Activated CD8-positive, alpha-beta T cell treated with anti-CD3 and anti-CD28 coated beads for 36 hours (primary cell): ENCODE measurements at regions not wholly inside any gene's neighbourhood (a gene's known extent, or its start where the extent isn't known, plus 50 kb on each side); places are given as distances from the start of the nearest gene placed in this dataset.
"Not testable (repeated sequence)": the region's sequence is repeated elsewhere in the genome, so short reads cannot be mapped to it uniquely, and the experiment has no call there.

Source experiments
- ATAC-seq: fragments of 200-7000 bp; cut with Tn5 transposase; one replicate; pipeline ENCODE4 v1.10.0; 2021; ENCODE audit warnings: mild to moderate bottlenecking, moderate library complexity
- CTCF ChIA-PET: fragments of 350-600 bp; sonication (Branson Sonifier 250); formaldehyde crosslinking; loops from one replicate; lab custom pipeline; 2021; ENCODE audit warnings: antibody characterized with exemption; lab: Charles Lee
- POLR2A ChIA-PET: fragments of 350-600 bp; sonication (Branson Sonifier 250); formaldehyde crosslinking; loops from one replicate; lab custom pipeline; 2021; ENCODE audit warnings: antibody characterized with exemption; lab: Charles Lee
- DNase-seq: peaks from one replicate; pipeline ENCODE4 v3.0.0-alpha.2; 2020
- H3K27ac Mint-ChIP-seq: one replicate; pipeline ENCODE4 v1.8.0; 2021; ENCODE audit warnings: mild to moderate bottlenecking, mixed read lengths
- H3K27me3 Mint-ChIP-seq: one replicate; pipeline ENCODE4 v1.8.0; 2021; ENCODE audit warnings: mixed read lengths
- H3K36me3 Mint-ChIP-seq: one replicate; pipeline ENCODE4 v1.8.0; 2021; ENCODE audit warnings: low read depth, mixed read lengths
- H3K4me1 Mint-ChIP-seq: one replicate; pipeline ENCODE4 v1.8.0; 2021; ENCODE audit warnings: low read depth, mixed read lengths
- H3K4me3 Mint-ChIP-seq: one replicate; pipeline ENCODE4 v1.8.0; 2021; ENCODE audit warnings: mild to moderate bottlenecking, moderate library complexity, mixed read lengths
- H3K9me3 Mint-ChIP-seq: one replicate; pipeline ENCODE4 v1.8.0; 2021; ENCODE audit warnings: mixed read lengths
- CTCF ChIP-seq: fragments of 200-600 bp; IDR thresholded peaks from one replicate; pipeline ENCODE4 v1.8.0; 2022; ENCODE audit warnings: antibody characterized with exemption, mild to moderate bottlenecking
- intact Hi-C: fragments of 100-400 bp; cut with micrococcal nuclease; formaldehyde crosslinking; loops from one replicate; pipeline ENCODE4 v1.10.0; 2022

- no peaks in the 10 kb centered on the region for H3K36me3 Mint-ChIP-seq
- DNase-seq (no peak), ATAC-seq (no peak)
- H3K27me3 Mint-ChIP-seq, result no peaks in the 10 kb centered on the region
- ChIA-PET CTCF (interaction anchor here (1.1 to 1.9 kb wide), 2 partner anchors 40 to 95 kb away, joined by 3 to 5 read pairs; no protein-coding TSS in a partner anchor), POLR2A (no interaction called here)
- no peaks in the 10 kb centered on the region for H3K9me3 Mint-ChIP-seq
- intact Hi-C loops, result no loop called here
- TF ChIP-seq CTCF, result no peak
- no peak overlapping the region for H3K27ac Mint-ChIP-seq
- H3K4me3 Mint-ChIP-seq, result no peak overlapping the region
- H3K4me1 Mint-ChIP-seq, result peaks cover 15% of the 10 kb centered on the region
These were observed 71.0 kb upstream of the MELK start for GRCh38 chr9:36501727-36502126.

GRCh38 chr9:36500931-36501330, 71.8 kb upstream of the MELK start:
- H3K4me3 Mint-ChIP-seq, H3K27ac Mint-ChIP-seq, intact Hi-C loops, DNase-seq, ATAC-seq, H3K36me3 Mint-ChIP-seq, H3K27me3 Mint-ChIP-seq, H3K9me3 Mint-ChIP-seq: not testable (repeated sequence)
- ChIA-PET CTCF (interaction anchor here (1.1 to 1.9 kb wide), 2 partner anchors 40 to 94 kb away, joined by 3 to 5 read pairs; no protein-coding TSS in a partner anchor), POLR2A (interaction anchor here (0.9 to 1.1 kb wide), 2 partner anchors 17 to 60 kb away, joined by 3 read pairs; no protein-coding TSS in a partner anchor)
- peaks cover 16% of the 10 kb centered on the region for H3K4me1 Mint-ChIP-seq

- Mint-ChIP-seq H3K4me3 (no peak overlapping the region), H3K36me3 (no peaks in the 10 kb centered on the region), H3K27ac (no peak overlapping the region), H3K9me3 (no peaks in the 10 kb centered on the region), H3K27me3 (no peaks in the 10 kb centered on the region), H3K4me1 (peaks cover 29% of the 10 kb centered on the region)
- DNase-seq (no peak), ATAC-seq (no peak)
- CTCF ChIA-PET, result interaction anchor here (2.2 kb wide), 1 partner anchor 92 kb away, joined by 10 read pairs; no protein-coding TSS in a partner anchor
- POLR2A ChIA-PET, result interaction anchor here (0.6 to 1.1 kb wide), 2 partner anchors 11 to 12 kb away, joined by 3 read pairs; no protein-coding TSS in a partner anchor
- no peak for TF ChIP-seq CTCF
- intact Hi-C loops, result loop anchor here (10.0 kb wide), 1 partner anchor 55 kb away; no protein-coding TSS in a partner anchor
These were observed 73.4 kb upstream of the MELK start for GRCh38 chr9:36499174-36499890.

- intact Hi-C loops, result loop anchor here (5.0 to 10.0 kb wide), 2 partner anchors 36 to 61 kb away; no protein-coding TSS in a partner anchor
- H3K9me3 Mint-ChIP-seq, CTCF ChIA-PET, H3K27me3 Mint-ChIP-seq, H3K36me3 Mint-ChIP-seq: not testable (repeated sequence)
- Mint-ChIP-seq H3K27ac (peak overlapping the region; percentile 94), H3K4me1 (peaks cover 57% of the 10 kb centered on the region), H3K4me3 (peak overlapping the region; percentile 70)
- ATAC-seq (peak; percentile 29), DNase-seq (peak; percentile 64)
- POLR2A ChIA-PET, result interaction anchor here (1.0 kb wide), 1 partner anchor 10 kb away, joined by 3 read pairs; no protein-coding TSS in a partner anchor
These were observed 79.1 kb upstream of the MELK start for GRCh38 chr9:36493564-36493963.

GRCh38 chr9:36492865-36493264, 79.8 kb upstream of the MELK start:
- no peak for TF ChIP-seq CTCF
- ChIA-PET CTCF (no interaction called here), POLR2A (interaction anchor here (1.0 kb wide), 2 partner anchors 11 to 86 kb away, joined by 3 read pairs; no protein-coding TSS in a partner anchor)
- peak overlapping the region; percentile 94 for H3K27ac Mint-ChIP-seq
- H3K4me1 Mint-ChIP-seq, result peaks cover 61% of the 10 kb centered on the region
- DNase-seq (peak; percentile 35), ATAC-seq (peak; percentile 48)
- no peaks in the 10 kb centered on the region for H3K36me3 Mint-ChIP-seq
- H3K27me3 Mint-ChIP-seq, result no peaks in the 10 kb centered on the region
- no peaks in the 10 kb centered on the region for H3K9me3 Mint-ChIP-seq
- intact Hi-C loops, result loop anchor here (5.0 to 10.0 kb wide), 2 partner anchors 36 to 62 kb away; no protein-coding TSS in a partner anchor
- H3K4me3 Mint-ChIP-seq, result peak overlapping the region; percentile 62
